ENCODE measurements at regions not wholly inside any gene's neighbourhood (a gene's known extent, or its start where the extent isn't known, plus 50 kb on each side); places are given as distances from the start of the nearest gene placed in this dataset.

GRCh38 chr5:164748861-164749260, 1243.4 kb downstream of the MAT2B start:
- TF ChIP-seq CTCF (IDR thresholded peaks at IDR 0.05; ENCODE audit: low read length), result no peak
- TF ChIP-seq EZH2 (IDR thresholded peaks at IDR 0.05; ENCODE audit: borderline replicate concordance, low read length), result no peak
